Smooth muscle cell (in vitro differentiated cells): ENCODE measurements at regions not wholly inside any gene's neighbourhood (a gene's known extent, or its start where the extent isn't known, plus 50 kb on each side); places are given as distances from the start of the nearest gene placed in this dataset.
"Not testable (repeated sequence)": the region's sequence is repeated elsewhere in the genome, so short reads cannot be mapped to it uniquely, and the experiment has no call there.

Experiments used
- DNase-seq: peaks from one replicate; lab custom pipeline; 2025; ENCODE audit not compliant: unreplicated experiment; lab: John Stamatoyannopoulos, UW
- H2AFZ ChIP-seq: fragments of 200-600 bp; sonication (generic); 2 replicates; pipeline ENCODE4 v1.6.0; 2016; ENCODE audit warnings: antibody characterized with exemption, low read depth, mild to moderate bottlenecking
- H3F3A ChIP-seq: fragments of 200-600 bp; sonication (generic); 2 replicates; pipeline ENCODE4 v1.6.0; 2017; ENCODE audit warnings: antibody characterized with exemption, low read depth
- H3K27ac ChIP-seq: fragments of 200-600 bp; sonication (generic); 2 replicates; pipeline ENCODE4 v1.5.1; 2016; ENCODE audit warnings: low read depth, mild to moderate bottlenecking
- H3K27me3 ChIP-seq: fragments of 200-600 bp; sonication (generic); 2 replicates; pipeline ENCODE4 v1.6.1; 2016; ENCODE audit warnings: low read depth, mild to moderate bottlenecking
- H3K36me3 ChIP-seq: fragments of 200-600 bp; sonication (generic); 2 replicates; pipeline ENCODE4 v1.5.1; 2016; ENCODE audit warnings: low read depth
- H3K4me1 ChIP-seq: fragments of 200-600 bp; sonication (generic); 2 replicates; pipeline ENCODE4 v1.5.1; 2016; ENCODE audit warnings: low read depth
- H3K4me2 ChIP-seq: fragments of 200-600 bp; sonication (generic); 2 replicates; pipeline ENCODE4 v1.6.0; 2016; ENCODE audit warnings: mild to moderate bottlenecking
- H3K4me3 ChIP-seq: fragments of 200-600 bp; sonication (generic); 2 replicates; pipeline ENCODE4 v1.5.1; 2016; ENCODE audit warnings: mild to moderate bottlenecking
- H3K79me2 ChIP-seq: fragments of 200-600 bp; sonication (generic); 2 replicates; pipeline ENCODE4 v1.6.0; 2016; ENCODE audit warnings: low read depth, mild to moderate bottlenecking
- H3K9ac ChIP-seq: fragments of 200-600 bp; sonication (generic); 2 replicates; pipeline ENCODE4 v1.6.0; 2016; ENCODE audit warnings: low read depth
- H3K9me3 ChIP-seq: fragments of 200-600 bp; sonication (generic); replicated peaks from 2 replicates; pipeline ENCODE4 v1.5.1; 2016; ENCODE audit warnings: low read depth
- H4K20me1 ChIP-seq: fragments of 200-600 bp; sonication (generic); 2 replicates; pipeline ENCODE4 v1.6.0; 2016; ENCODE audit warnings: low read depth
- CTCF ChIP-seq: fragments of 200-600 bp; sonication (generic); IDR thresholded peaks from 2 replicates; pipeline ENCODE4 v1.5.1; 2017; ENCODE audit warnings: borderline replicate concordance, mild to moderate bottlenecking, antibody characterized with exemption; ENCODE audit not compliant: insufficient read depth, poor library complexity, severe bottlenecking
- WGBS: methylation state at CpG from one replicate; pipeline ENCODE4 v1.1.7; 2016; ENCODE audit warnings: low lambda C conversion rate; 5-methylcytosine and 5-hydroxymethylcytosine counted together

DNA sequence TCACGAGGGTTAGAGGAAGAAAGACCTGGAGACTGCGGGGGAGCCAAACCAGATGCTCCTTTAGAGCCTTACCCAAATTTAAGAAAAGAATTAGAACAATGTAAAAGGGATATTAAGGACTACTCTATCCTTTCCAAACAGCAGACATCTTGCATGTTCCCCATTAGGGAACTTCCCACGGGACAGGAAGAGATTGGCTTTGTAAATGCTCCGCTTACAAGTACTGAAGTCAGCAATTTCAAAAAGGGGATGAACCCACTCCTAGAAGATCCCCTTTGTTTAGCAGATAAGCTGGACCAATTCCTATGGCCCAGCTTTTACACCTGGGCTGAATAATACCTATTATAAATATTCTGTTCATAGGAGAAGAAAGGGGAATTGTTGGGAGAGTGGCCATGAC is 74.2 kb downstream of the APOBEC1 start:
- Histone ChIP-seq H3K27me3 (no peaks in the 10 kb centered on the region), H3F3A (no peaks in the 10 kb centered on the region), H3K9me3 (no peaks in the 10 kb centered on the region), H3K4me3 (no peak overlapping the region), H2AFZ (no peak overlapping the region), H3K4me1 (no peaks in the 10 kb centered on the region), H3K9ac (no peak overlapping the region), H3K27ac (no peak overlapping the region), H3K79me2 (no peaks in the 10 kb centered on the region), H3K36me3 (no peaks in the 10 kb centered on the region), H4K20me1 (no peaks in the 10 kb centered on the region), H3K4me2 (no peak overlapping the region)
- no peak for DNase-seq
- no peak for TF ChIP-seq CTCF
- 94% methylated on average over 4 of the region's 4 CpGs for WGBS

DNA sequence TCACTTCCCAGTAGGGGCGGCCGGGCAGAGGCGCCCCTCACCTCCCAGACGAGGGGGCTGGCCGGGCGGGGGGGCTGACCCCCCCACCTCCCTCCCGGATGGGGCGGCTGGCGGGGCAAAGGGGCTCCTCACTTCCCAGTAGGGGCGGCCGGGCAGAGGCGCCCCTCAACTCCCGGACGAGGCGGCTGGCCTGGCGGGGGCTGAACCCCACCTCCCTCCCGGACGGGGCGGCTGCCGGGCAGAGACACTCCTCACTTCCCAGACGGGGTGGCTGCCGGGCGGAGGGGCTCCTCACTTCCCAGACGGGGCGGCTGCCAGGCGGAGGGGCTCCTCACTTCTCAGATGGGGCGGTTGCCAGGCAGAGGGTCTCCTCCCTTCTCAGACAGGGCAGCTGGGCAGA is 75.6 kb downstream of the APOBEC1 start:
- H3F3A ChIP-seq, H3K36me3 ChIP-seq, H3K79me2 ChIP-seq, H3K4me1 ChIP-seq, H3K4me3 ChIP-seq, H3K27me3 ChIP-seq, H3K9me3 ChIP-seq, H3K27ac ChIP-seq, H3K9ac ChIP-seq, DNase-seq, H2AFZ ChIP-seq, H4K20me1 ChIP-seq, H3K4me2 ChIP-seq: not testable (repeated sequence)
- WGBS: 100% methylated on average over 15 of the region's 27 CpGs

DNA sequence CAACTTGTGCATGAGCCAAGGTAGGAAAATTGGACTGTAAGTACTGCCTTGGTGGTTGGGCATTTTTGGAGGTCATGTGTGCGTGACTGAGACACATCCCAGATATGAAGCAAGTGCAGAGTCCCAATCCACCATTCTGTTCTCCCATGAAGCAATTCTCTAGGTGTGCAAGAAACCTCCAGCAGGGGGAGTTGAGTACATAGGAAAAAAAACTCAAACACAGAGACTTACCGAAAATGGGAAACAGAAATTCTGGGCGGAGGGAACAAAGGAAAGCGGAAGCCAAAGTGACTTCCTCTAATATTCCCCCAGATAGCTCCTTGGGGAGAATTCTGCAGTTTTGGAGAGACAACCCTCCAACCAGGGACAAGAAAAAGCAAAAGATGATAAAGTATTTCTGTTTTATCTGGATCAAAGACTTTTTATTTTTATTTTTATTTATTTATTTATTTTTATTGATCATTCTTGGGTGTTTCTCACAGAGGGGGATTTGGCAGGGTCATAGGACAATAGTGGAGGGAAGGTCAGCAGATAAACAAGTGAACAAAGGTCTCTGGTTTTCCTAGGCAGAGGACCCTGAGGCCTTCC is 76.9 kb downstream of the APOBEC1 start:
- H3K9me3 ChIP-seq, H4K20me1 ChIP-seq, H2AFZ ChIP-seq, H3K9ac ChIP-seq, H3K36me3 ChIP-seq, H3K4me1 ChIP-seq, H3K4me2 ChIP-seq, H3K79me2 ChIP-seq, DNase-seq, H3K27me3 ChIP-seq, H3K27ac ChIP-seq, H3F3A ChIP-seq, H3K4me3 ChIP-seq: not testable (repeated sequence)
- peak; percentile 51 for TF ChIP-seq CTCF
- 79% methylated on average over 4 of the region's 4 CpGs for WGBS

GRCh38 chr12:7584137-7584536 is 80.6 kb upstream of the CD163 start:
- not testable (repeated sequence) for H3K36me3 ChIP-seq, H3K79me2 ChIP-seq, H3K4me1 ChIP-seq, H3K27me3 ChIP-seq, H3K4me3 ChIP-seq, H3K9ac ChIP-seq, H3K9me3 ChIP-seq, H3F3A ChIP-seq, H3K4me2 ChIP-seq, H3K27ac ChIP-seq, H4K20me1 ChIP-seq, DNase-seq, H2AFZ ChIP-seq
- WGBS: 94% methylated on average over 1 of the region's 1 CpG

DNA sequence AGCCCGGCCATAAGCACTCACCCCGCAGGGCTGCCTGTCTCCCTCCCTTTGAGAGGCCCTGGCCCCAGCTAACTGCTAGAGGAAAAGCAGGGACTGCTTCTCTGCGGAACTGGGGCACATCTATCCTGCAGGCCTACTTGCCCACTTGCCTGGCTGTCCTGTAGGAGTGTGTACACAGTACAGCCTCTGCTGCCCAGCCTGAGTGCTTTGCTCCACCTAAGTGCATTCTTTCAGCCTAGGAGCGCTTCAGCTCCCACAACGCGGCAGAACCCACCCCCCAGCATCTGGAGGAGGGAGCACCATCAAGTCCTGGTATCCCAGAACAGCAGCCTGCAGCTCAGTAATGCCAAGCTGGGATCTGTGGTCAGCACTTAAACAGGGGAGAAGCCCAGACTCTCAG is 79.9 kb upstream of the CD163 start:
- H3K79me2 ChIP-seq: no peaks in the 10 kb centered on the region
- no peak for DNase-seq
- no peaks in the 10 kb centered on the region for H3K9me3 ChIP-seq
- H3F3A ChIP-seq: no peaks in the 10 kb centered on the region
- H3K27ac ChIP-seq: no peak overlapping the region
- H2AFZ ChIP-seq: no peak overlapping the region
- TF ChIP-seq CTCF: no peak
- no peaks in the 10 kb centered on the region for H4K20me1 ChIP-seq
- H3K36me3 ChIP-seq: no peaks in the 10 kb centered on the region
- 91% methylated on average over 6 of the region's 6 CpGs for WGBS
- H3K4me1 ChIP-seq: no peaks in the 10 kb centered on the region
- H3K4me3 ChIP-seq: no peak overlapping the region
- no peak overlapping the region for H3K9ac ChIP-seq
- no peak overlapping the region for H3K4me2 ChIP-seq
- no peaks in the 10 kb centered on the region for H3K27me3 ChIP-seq
